HepG2 (cell line): ENCODE measurements at regions not wholly inside any gene's neighbourhood (a gene's known extent, or its start where the extent isn't known, plus 50 kb on each side); places are given as distances from the start of the nearest gene placed in this dataset.

ENCODE experiments used
- ATAC-seq: fragments of 200-7000 bp; cut with Tn5 transposase; 3 replicates; pipeline ENCODE4 v1.9.1; 2020; ENCODE audit warnings: mild to moderate bottlenecking, moderate library complexity
- BruUV-seq: library from RNA; stranded (reverse); fragments of 400-500 nt; replicated peaks from 2 replicates; lab custom pipeline; 2021; lab: Mats Ljungman, UMichigan
- CTCF ChIA-PET: fragments of 300-600 bp; formaldehyde crosslinking; extraction: SDS; loops from one replicate; lab custom pipeline; 2021; ENCODE audit warnings: low total read pairs, inconsistent platforms, low intra/inter-chr PET ratio; lab: Yijun Ruan, JAX
- POLR2A ChIA-PET: fragments of 350-600 bp; sonication (Branson Sonifier 250); formaldehyde crosslinking; loops from one replicate; lab custom pipeline; 2020; ENCODE audit warnings: antibody characterized with exemption, inconsistent platforms; lab: Yijun Ruan, JAX
- DNase-seq: peaks from one replicate; pipeline ENCODE4 v3.0.0-alpha.2; 2015; ENCODE audit warnings: low spot score
- FAIRE-seq: peaks from 3 replicates; lab custom pipeline; 2011; peaks lifted over from hg19 to GRCh38; lab: Jason Lieb, UNC
- H2AFZ ChIP-seq: one replicate; pipeline ENCODE4 v1.6.1; 2011; ENCODE audit warnings: low read length, inconsistent platforms
- H3K27ac ChIP-seq: fragments of 300-600 bp; 3 replicates; pipeline ENCODE4 v1.8.0; 2011; ENCODE audit warnings: mixed run types, mild to moderate bottlenecking, mixed read lengths, low read length, inconsistent platforms; ENCODE audit not compliant: insufficient read depth; ENCODE audit errors: extremely low read length
- H3K27me3 ChIP-seq, 2 experiments: fragments of 200-600 bp in 1 of 2; 2 replicates in 1 of 2; 3 replicates in 1 of 2; pipeline versions ENCODE4 v1.6.0 to v1.8.0; 2011; ENCODE audit warnings: low read length in 2 of 2, mild to moderate bottlenecking in 2 of 2, moderate library complexity in 2 of 2, inconsistent platforms in 1 of 2; ENCODE audit not compliant: insufficient read depth in 2 of 2, control insufficient read depth in 1 of 2
- H3K36me3 ChIP-seq, 2 experiments: fragments of 200-600 bp in 1 of 2; replicated peaks in 1 of 2; 2 replicates in 1 of 2; 3 replicates in 1 of 2; pipeline versions ENCODE4 v1.5.1 to v1.8.0; 2011; ENCODE audit warnings: low read length in 2 of 2, inconsistent platforms in 1 of 2; ENCODE audit not compliant: insufficient read depth in 2 of 2, control insufficient read depth in 1 of 2
- H3K4me1 ChIP-seq: 2 replicates; pipeline ENCODE4 v1.5.1; 2012; ENCODE audit warnings: low read length, inconsistent platforms; ENCODE audit not compliant: insufficient read depth
- H3K4me2 ChIP-seq: 2 replicates; pipeline ENCODE4 v1.6.0; 2011; ENCODE audit warnings: low read depth, low read length, inconsistent platforms
- H3K4me3 ChIP-seq, 3 experiments: fragments of 200-600 bp in 1 of 3; sonication (generic), shearing (Covaris generic) in 1 of 3; replicated peaks in 1 of 3; 2 replicates each; pipeline ENCODE4 v1.5.1; 2011 to 2016; ENCODE audit warnings: low read length in 3 of 3, inconsistent platforms in 2 of 3, low read depth in 2 of 3, mild to moderate bottlenecking in 2 of 3, control low read depth in 1 of 3, mixed read lengths in 1 of 3; ENCODE audit not compliant: insufficient read depth in 1 of 3
- H3K79me2 ChIP-seq: one replicate; pipeline ENCODE4 v1.6.1; 2011; ENCODE audit warnings: low read length, inconsistent platforms; ENCODE audit not compliant: insufficient read depth
- H3K9ac ChIP-seq: 2 replicates; pipeline ENCODE4 v1.6.0; 2011; ENCODE audit warnings: mild to moderate bottlenecking, low read depth, low read length, inconsistent platforms; ENCODE audit not compliant: insufficient read depth
- H3K9me3 ChIP-seq: 2 replicates; pipeline ENCODE4 v1.5.1; 2012; ENCODE audit warnings: mild to moderate bottlenecking, low read length
- H4K20me1 ChIP-seq: 2 replicates; pipeline ENCODE4 v1.6.0; 2011; ENCODE audit warnings: inconsistent platforms, mild to moderate bottlenecking, low read length, moderate library complexity; ENCODE audit not compliant: insufficient read depth
- NFIB ChIP-seq: sonication (generic); formaldehyde crosslinking; IDR thresholded peaks from 2 replicates; pipeline ENCODE4 v1.9.0; 2021; ENCODE audit warnings: missing genetic modification reagents, mild to moderate bottlenecking, borderline replicate concordance
- ZBED4 ChIP-seq: sonication (generic); formaldehyde crosslinking; IDR thresholded peaks from 2 replicates; pipeline ENCODE4 v1.4.0; 2020; ENCODE audit warnings: missing genetic modification reagents, borderline replicate concordance
- ZBTB43 ChIP-seq: sonication (generic); formaldehyde crosslinking; conservative IDR thresholded peaks from 2 replicates; pipeline ENCODE4 v1.4.0; 2020; ENCODE audit warnings: missing genetic modification reagents
- ZIK1 ChIP-seq: sonication (generic); formaldehyde crosslinking; IDR thresholded peaks from 2 replicates; pipeline ENCODE4 v1.5.0; 2020; ENCODE audit warnings: mild to moderate bottlenecking, low read depth, missing genetic modification reagents, borderline replicate concordance
- ZKSCAN5 ChIP-seq: sonication (generic); formaldehyde crosslinking; IDR thresholded peaks from 2 replicates; pipeline ENCODE4 v1.5.1; 2020; ENCODE audit warnings: mild to moderate bottlenecking, missing genetic modification reagents
- ZNF3 ChIP-seq: IDR thresholded peaks from 2 replicates; pipeline ENCODE4 v1.7.0; 2017; ENCODE audit warnings: inconsistent platforms
- ZNF383 ChIP-seq: sonication (generic); formaldehyde crosslinking; IDR thresholded peaks from 2 replicates; pipeline ENCODE4 v1.4.0; 2020; ENCODE audit warnings: missing genetic modification reagents, mild to moderate bottlenecking, borderline replicate concordance
- WGBS: methylation state at CpG from one replicate; pipeline ENCODE4 v1.1.6; 2017; ENCODE audit warnings: low lambda C conversion rate; 5-methylcytosine and 5-hydroxymethylcytosine counted together
- in situ Hi-C: cut with HindIII; loops from 2 replicates; pipeline ENCODE4 v1.10.0; 2017; ENCODE audit warnings: low pct_unique_long_range_greater_than_20kb; ENCODE audit not compliant: extremely low pct_ligation_motif_present
- intact Hi-C: fragments of 100-400 bp; cut with micrococcal nuclease; formaldehyde crosslinking; loops from one replicate; pipeline ENCODE4 v1.10.0; 2022; ENCODE audit not compliant: unreplicated experiment

- TF ChIP-seq ZBED4: no peak
- no peak for TF ChIP-seq ZIK1 (CRISPR knock-in tag)
- TF ChIP-seq NFIB (CRISPR knock-in tag): no peak
- no peak for TF ChIP-seq ZBTB43 (CRISPR knock-in tag)
Measured at GRCh38 chr13:106286811-106287210, 248.7 kb downstream of the EFNB2 start (continued).

- ATAC-seq (no peak), DNase-seq (no peak), FAIRE-seq (no peak)
- Histone ChIP-seq H3K27ac (no peak overlapping the region), H3K27me3 (no peaks in the 10 kb centered on the region; a peak in 1 of 5 replicates), H3K4me2 (no peak overlapping the region), H4K20me1 (no peaks in the 10 kb centered on the region), H3K9me3 (no peaks in the 10 kb centered on the region), H2AFZ (no peak overlapping the region), H3K4me1 (no peaks in the 10 kb centered on the region), H3K36me3 (no peaks in the 10 kb centered on the region), H3K9ac (no peak overlapping the region), H3K79me2 (no peaks in the 10 kb centered on the region), H3K4me3 (no peak overlapping the region)
- no peak for TF ChIP-seq ZNF383 (CRISPR knock-in tag)
- no peak for TF ChIP-seq ZNF3
- no peak for TF ChIP-seq ZKSCAN5 (CRISPR knock-in tag)
- TF ChIP-seq ZBTB43 (CRISPR knock-in tag): no peak
- in situ Hi-C loops (no loop called here), intact Hi-C loops (no loop called here)
- no TSS peak for BruUV-seq
- WGBS: 0% methylated on average over 2 of the region's 2 CpGs
- POLR2A ChIA-PET: no interaction called here
- CTCF ChIA-PET: no interaction called here
Measured at GRCh38 chr13:106284358-106284757, 251.1 kb downstream of the EFNB2 start.
